PFSK-1 (cell line): ENCODE measurements at regions not wholly inside any gene's neighbourhood (a gene's known extent, or its start where the extent isn't known, plus 50 kb on each side); places are given as distances from the start of the nearest gene placed in this dataset.

Source experiments
- POLR2AphosphoS5 ChIP-seq: IDR thresholded peaks from 2 replicates; pipeline ENCODE4 v1.6.1; 2012; ENCODE audit warnings: low read depth, mild to moderate bottlenecking, control low read depth, low read length, moderate library complexity
- REST ChIP-seq, 2 experiments: IDR thresholded peaks; 2 replicates each; pipeline versions ENCODE4 v1.6.1 to v1.8.0; 2011 to 2012; ENCODE audit warnings: low read depth in 2 of 2, low read length in 2 of 2, control low read depth in 1 of 2, inconsistent platforms in 1 of 2, mild to moderate bottlenecking in 1 of 2, moderate library complexity in 1 of 2; ENCODE audit not compliant: insufficient read depth in 1 of 2
- SIN3A ChIP-seq: IDR thresholded peaks from 2 replicates; pipeline ENCODE4 v1.6.1; 2012; ENCODE audit warnings: mild to moderate bottlenecking, low read length, moderate library complexity, borderline replicate concordance; ENCODE audit not compliant: insufficient read depth

- TF ChIP-seq POLR2AphosphoS5 (no peak), SIN3A (no peak), REST (IDR thresholded peaks at IDR 0.05; ENCODE audit: insufficient read depth in 1 of 2, low read depth in 2 of 2, low read length in 2 of 2) (no peak)
Observed at GRCh38 chr9:13457795-13458194, 178.3 kb upstream of the MPDZ start.
